Gastroesophageal sphincter (tissue), 4 donors: ENCODE measurements at regions not wholly inside any gene's neighbourhood (a gene's known extent, or its start where the extent isn't known, plus 50 kb on each side); places are given as distances from the start of the nearest gene placed in this dataset.
"Not testable (repeated sequence)": the region's sequence is repeated elsewhere in the genome, so short reads cannot be mapped to it uniquely, and the experiment has no call there.

Experiments
- ATAC-seq: fragments of 150-250 bp; one replicate; pipeline ENCODE4 v1.9.1; 2016; ENCODE audit warnings: mild to moderate bottlenecking, moderate library complexity
- H3K27ac ChIP-seq, 4 donors: fragments of 200-600 bp; sonication (generic) in 3 of 4; 1 replicate in 3 of 4; 2 replicates in 1 of 4; pipeline ENCODE4 v1.5.1; 2016 to 2019
- H3K27me3 ChIP-seq: fragments of 200-600 bp; sonication (generic); one replicate; pipeline ENCODE4 v1.5.1; 2019
- H3K36me3 ChIP-seq, 2 donors: fragments of 200-600 bp; sonication (generic); one replicate each; pipeline ENCODE4 v1.5.1; 2019; ENCODE audit warnings: control low read depth in 1 of 2
- H3K4me1 ChIP-seq, 3 donors: fragments of 200-600 bp; sonication (generic); 1 replicate in 2 of 3; 2 replicates in 1 of 3; pipeline ENCODE4 v1.5.1; 2016 to 2019; ENCODE audit warnings: control low read depth in 2 of 3
- H3K4me3 ChIP-seq, 2 donors: fragments of 200-600 bp; sonication (generic); one replicate each; pipeline ENCODE4 v1.5.1; 2019; ENCODE audit warnings: mild to moderate bottlenecking in 1 of 2, moderate library complexity in 1 of 2
- H3K9me3 ChIP-seq, 3 donors: fragments of 200-600 bp; sonication (generic); one replicate each; pipeline ENCODE4 v1.5.1; 2017 to 2019; ENCODE audit warnings: control low read depth in 2 of 3
- CTCF ChIP-seq, 4 experiments: fragments of 200-600 bp in 2 of 4; fragments of 450-650 bp in 2 of 4; sonication (generic) in 1 of 4; IDR thresholded peaks; one replicate each; pipeline ENCODE4 v1.5.1; 2017 to 2019; ENCODE audit warnings: antibody characterized with exemption in 4 of 4, mild to moderate bottlenecking in 2 of 4, moderate library complexity in 2 of 4
- EP300 ChIP-seq: sonication (generic); formaldehyde crosslinking; IDR thresholded peaks from one replicate; pipeline ENCODE4 v1.6.1; 2017; ENCODE audit warnings: antibody characterized with exemption, mild to moderate bottlenecking
- POLR2A ChIP-seq, 2 donors: fragments of 450-650 bp; IDR thresholded peaks; one replicate each; pipeline ENCODE4 v1.6.1; 2017; ENCODE audit warnings: antibody characterized with exemption in 2 of 2, mild to moderate bottlenecking in 2 of 2, moderate library complexity in 1 of 2
- POLR2AphosphoS5 ChIP-seq: sonication (generic); formaldehyde crosslinking; IDR thresholded peaks from one replicate; pipeline ENCODE4 v1.6.1; 2017; ENCODE audit warnings: antibody characterized with exemption
- WGBS, 2 donors: methylation state at CpG; one replicate each; pipeline ENCODE4 v1.1.5; 2018; ENCODE audit warnings: low coverage in 1 of 2; 5-methylcytosine and 5-hydroxymethylcytosine counted together

GRCh38 chr20:29419378-29419777 is 1838.1 kb upstream of the DEFB115 start:
- no peaks in the 10 kb centered on the region for H3K9me3 ChIP-seq
- H3K27me3 ChIP-seq = peaks cover 41% of the 10 kb centered on the region
- H3K4me3 ChIP-seq = no peak overlapping the region
- TF ChIP-seq EP300 (no peak), POLR2AphosphoS5 (no peak), CTCF (IDR thresholded peaks at IDR 0.05) (no peak), POLR2A (IDR thresholded peaks at IDR 0.05) (no peak)
- H3K36me3 ChIP-seq = no peaks in the 10 kb centered on the region
- no peak overlapping the region for H3K27ac ChIP-seq
- ATAC-seq = peak; percentile 19
- H3K4me1 ChIP-seq = no peaks in the 10 kb centered on the region

GRCh38 chr20:29427201-29428060 is 1830.0 kb upstream of the DEFB115 start:
- H3K36me3 ChIP-seq = no peaks in the 10 kb centered on the region
- peaks cover 73% of the 10 kb centered on the region for H3K27me3 ChIP-seq
- no peak overlapping the region for H3K27ac ChIP-seq
- H3K4me3 ChIP-seq = peak overlapping the region in 1 of 2 donors; percentile 29
- WGBS, 2 donors = 28 to 72% methylated on average over 6 to 14 of the region's 38 CpGs
- peaks cover 0 to 7% (median 0%) of the 10 kb centered on the region in 3 donors for H3K9me3 ChIP-seq
- H3K4me1 ChIP-seq = peaks cover 0 to 7% (median 0%) of the 10 kb centered on the region in 3 donors
- ATAC-seq = no peak
- TF ChIP-seq CTCF (IDR thresholded peaks at IDR 0.05) = no peak
- no peak for TF ChIP-seq POLR2A (IDR thresholded peaks at IDR 0.05)
- TF ChIP-seq EP300 = no peak
- TF ChIP-seq POLR2AphosphoS5 = no peak

- Histone ChIP-seq H3K27me3 (peaks cover 55% of the 10 kb centered on the region), H3K4me1 (peaks cover 0 to 7% (median 0%) of the 10 kb centered on the region in 3 donors), H3K4me3 (peak overlapping the region in 1 of 2 donors; percentile 8), H3K36me3 (no peaks in the 10 kb centered on the region), H3K27ac (no peak overlapping the region), H3K9me3 (peaks cover 0 to 7% (median 0%) of the 10 kb centered on the region in 3 donors)
- no peak for ATAC-seq
- TF ChIP-seq POLR2AphosphoS5 = no peak
- TF ChIP-seq EP300 = no peak
- no peak for TF ChIP-seq CTCF (IDR thresholded peaks at IDR 0.05)
- no peak for TF ChIP-seq POLR2A (IDR thresholded peaks at IDR 0.05)
- 53% methylated on average over 9 of the region's 43 CpGs; no CpG with 5 or more reads in 1 of the 2 donors for WGBS, 2 donors
Measured at GRCh38 chr20:29430531-29430930, 1826.9 kb upstream of the DEFB115 start.

GRCh38 chr20:29440721-29441120 is 1816.7 kb upstream of the DEFB115 start:
- not testable (repeated sequence) for H3K4me3 ChIP-seq, H3K9me3 ChIP-seq, ATAC-seq, H3K27ac ChIP-seq, H3K36me3 ChIP-seq, H3K4me1 ChIP-seq
- peaks cover 18% of the 10 kb centered on the region for H3K27me3 ChIP-seq
- 38 to 46% methylated on average over 1 to 3 of the region's 3 CpGs for WGBS, 2 donors

- not testable (repeated sequence) for ATAC-seq, H3K9me3 ChIP-seq, H3K36me3 ChIP-seq, H3K27ac ChIP-seq, H3K4me1 ChIP-seq
- peaks cover 32% of the 10 kb centered on the region for H3K27me3 ChIP-seq
- TF ChIP-seq CTCF (IDR thresholded peaks at IDR 0.05) = peak; percentile 48 to 70 (median 61)
- peak overlapping the region in 1 of 2 donors; percentile 22 for H3K4me3 ChIP-seq
- 22 to 38% methylated on average over 7 of the region's 7 CpGs for WGBS, 2 donors
Measured at GRCh38 chr20:29443206-29443781, 1814.2 kb upstream of the DEFB115 start.
